SK-N-SH treated with all-trans-retinoic acid at 6 μM for 48 hours (cell line): ENCODE measurements at regions not wholly inside any gene's neighbourhood (a gene's known extent, or its start where the extent isn't known, plus 50 kb on each side); places are given as distances from the start of the nearest gene placed in this dataset.

Experiments used
- ATAC-seq: fragments of 200-7000 bp; cut with Tn5 transposase; 3 replicates; pipeline ENCODE4 v1.9.1; 2020; ENCODE audit warnings: mild to moderate bottlenecking, moderate library complexity
- ARNTL ChIP-seq: fragments of 450-650 bp; formaldehyde crosslinking; IDR thresholded peaks from 2 replicates; pipeline ENCODE4 v1.5.0; 2020; ENCODE audit warnings: low read depth, mild to moderate bottlenecking, moderate library complexity, borderline replicate concordance
- BACH2 ChIP-seq: fragments of 250-450 bp; sonication (Bioruptor Pico); IDR thresholded peaks from 2 replicates; pipeline ENCODE4 v1.9.0; 2021; ENCODE audit warnings: mild to moderate bottlenecking, borderline replicate concordance
- CSDC2 ChIP-seq: fragments of 250-450 bp; sonication (Bioruptor Pico); IDR thresholded peaks from 2 replicates; pipeline ENCODE4 v1.5.0; 2020; ENCODE audit warnings: mild to moderate bottlenecking, moderate library complexity
- ESRRG ChIP-seq: fragments of 250-450 bp; sonication (Bioruptor Pico); IDR thresholded peaks from 2 replicates; pipeline ENCODE4 v1.6.1; 2021; ENCODE audit warnings: mild to moderate bottlenecking
- GLIS3 ChIP-seq: fragments of 250-450 bp; sonication (Bioruptor Pico); IDR thresholded peaks from 2 replicates; pipeline ENCODE4 v1.5.0; 2020; ENCODE audit warnings: mild to moderate bottlenecking, moderate library complexity
- ISL1 ChIP-seq: fragments of 250-450 bp; sonication (Bioruptor Pico); IDR thresholded peaks from 2 replicates; pipeline ENCODE4 v2.1.2; 2022; ENCODE audit warnings: mild to moderate bottlenecking, moderate library complexity
- OSR1 ChIP-seq: fragments of 250-450 bp; sonication (Bioruptor Pico); IDR thresholded peaks from 2 replicates; pipeline ENCODE4 v1.8.0; 2022; ENCODE audit warnings: moderate library complexity, mild to moderate bottlenecking, inconsistent platforms
- PPARA ChIP-seq: fragments of 250-450 bp; sonication (Bioruptor Pico); IDR thresholded peaks from 2 replicates; pipeline ENCODE4 v1.5.0; 2020; ENCODE audit warnings: mild to moderate bottlenecking, borderline replicate concordance
- RARB ChIP-seq: fragments of 250-450 bp; sonication (Bioruptor Pico); IDR thresholded peaks from 2 replicates; pipeline ENCODE4 v1.8.0; 2021; ENCODE audit warnings: mild to moderate bottlenecking, moderate library complexity
- SNAI2 ChIP-seq: fragments of 250-450 bp; sonication (Bioruptor Pico); IDR thresholded peaks from 2 replicates; pipeline ENCODE4 v1.5.0; 2020; ENCODE audit warnings: mild to moderate bottlenecking, moderate library complexity
- TCF4 ChIP-seq: fragments of 250-450 bp; sonication (Bioruptor Pico); IDR thresholded peaks from 2 replicates; pipeline ENCODE4 v1.8.0; 2021; ENCODE audit warnings: mild to moderate bottlenecking, moderate library complexity, borderline replicate concordance
- TOX ChIP-seq: fragments of 250-450 bp; sonication (Bioruptor Pico); IDR thresholded peaks from 2 replicates; pipeline ENCODE4 v1.8.0; 2021; ENCODE audit warnings: mild to moderate bottlenecking, moderate library complexity, borderline replicate concordance
- ZC3H10 ChIP-seq: fragments of 250-450 bp; sonication (Bioruptor Pico); IDR thresholded peaks from 2 replicates; pipeline ENCODE4 v1.5.1; 2021; ENCODE audit warnings: mild to moderate bottlenecking, moderate library complexity
- ZFP3 ChIP-seq: fragments of 250-450 bp; sonication (Bioruptor Pico); IDR thresholded peaks from 2 replicates; pipeline ENCODE4 v1.5.0; 2020; ENCODE audit warnings: mild to moderate bottlenecking, moderate library complexity
- ZFP30 ChIP-seq: fragments of 450-650 bp; formaldehyde crosslinking; IDR thresholded peaks from 2 replicates; pipeline ENCODE4 v1.5.0; 2022; ENCODE audit warnings: mild to moderate bottlenecking, moderate library complexity
- ZNF565 ChIP-seq: fragments of 450-650 bp; formaldehyde crosslinking; conservative IDR thresholded peaks from 2 replicates; pipeline ENCODE4 v1.5.0; 2020; ENCODE audit warnings: low read depth, mild to moderate bottlenecking, moderate library complexity
- ZNF70 ChIP-seq: fragments of 450-650 bp; formaldehyde crosslinking; IDR thresholded peaks from 2 replicates; pipeline ENCODE4 v1.5.0; 2020; ENCODE audit warnings: mild to moderate bottlenecking, moderate library complexity
- ZNF8 ChIP-seq: fragments of 450-650 bp; formaldehyde crosslinking; IDR thresholded peaks from 2 replicates; pipeline ENCODE4 v1.5.0; 2020; ENCODE audit warnings: mild to moderate bottlenecking, moderate library complexity
- TF ChIP-seq, protein P1 (sequence below): fragments of 250-450 bp; sonication (Bioruptor Pico); IDR thresholded peaks from 2 replicates; pipeline ENCODE4 v1.5.0; 2020; ENCODE audit warnings: mild to moderate bottlenecking, moderate library complexity
- TF ChIP-seq, protein P2 (sequence below): fragments of 250-450 bp; sonication (Bioruptor Pico); IDR thresholded peaks from 2 replicates; pipeline ENCODE4 v1.8.0; 2021; ENCODE audit warnings: low read depth, mild to moderate bottlenecking, moderate library complexity, borderline replicate concordance
- TF ChIP-seq, protein P3 (sequence below): fragments of 250-450 bp; sonication (Bioruptor Pico); IDR thresholded peaks from 2 replicates; pipeline ENCODE4 v1.5.1; 2020; ENCODE audit warnings: low read depth, mild to moderate bottlenecking, moderate library complexity
- TF ChIP-seq, protein P4 (sequence below): fragments of 250-450 bp; sonication (Bioruptor Pico); IDR thresholded peaks from 2 replicates; pipeline ENCODE4 v1.8.0; 2020; ENCODE audit warnings: mild to moderate bottlenecking, moderate library complexity, borderline replicate concordance

DNA sequence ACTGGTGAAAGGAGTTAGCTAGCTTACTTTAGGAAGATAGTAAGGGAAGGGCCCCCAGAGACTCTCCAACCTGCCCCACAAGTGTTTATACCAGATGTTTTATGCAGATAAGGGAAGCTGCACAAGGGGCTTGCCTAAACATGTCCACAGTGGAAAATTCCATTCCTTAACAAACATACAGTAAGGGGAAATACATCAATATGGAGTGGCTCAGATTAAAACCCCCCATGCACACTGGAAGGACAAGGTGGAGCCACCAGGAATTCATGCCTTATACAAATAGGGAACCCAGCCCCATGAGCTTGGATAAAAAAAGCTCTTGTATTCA, 106.3 kb upstream of the GPBP1 start (continued):
- no peak for TF ChIP-seq ZNF8 (CRISPR knock-in tag)

DNA sequence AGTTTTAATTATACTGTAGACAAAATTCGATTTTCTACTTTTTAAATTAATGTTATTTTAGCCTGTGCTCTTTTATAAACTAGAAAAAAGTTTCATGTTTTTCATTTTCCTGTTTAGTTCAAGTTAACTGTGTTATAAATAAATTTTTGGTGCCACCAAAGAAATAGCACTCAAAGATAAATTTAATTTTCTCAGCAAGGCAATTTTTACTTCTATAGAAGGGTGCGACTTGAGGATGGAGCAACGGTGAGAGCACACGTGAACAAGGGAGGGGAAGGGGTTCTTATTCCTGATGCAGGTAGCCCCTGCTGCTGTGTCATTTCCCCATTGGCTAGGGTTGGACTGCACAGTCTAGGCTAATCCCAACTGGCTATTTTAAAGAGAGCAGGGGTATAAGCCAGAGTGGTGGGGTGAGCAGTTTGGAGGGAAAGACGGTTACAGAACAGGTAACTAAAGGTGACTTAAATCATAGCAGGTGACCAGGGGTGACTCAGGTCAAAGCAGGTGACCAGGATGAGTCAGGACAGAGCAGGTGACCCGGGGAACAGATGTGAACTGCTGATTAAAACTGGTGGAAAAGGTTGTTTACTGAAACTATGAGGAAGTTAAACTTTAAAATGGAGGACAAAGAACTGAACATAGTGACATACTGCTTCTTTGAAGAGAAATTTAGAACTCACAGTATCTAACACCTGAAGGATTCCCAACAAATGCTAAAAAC, 104.6 kb upstream of the GPBP1 start:
- no peak for TF ChIP-seq ZFP3
- no peak for TF ChIP-seq ARNTL (CRISPR knock-in tag)
- no peak for TF ChIP-seq ZNF8 (CRISPR knock-in tag)
- no peak for TF ChIP-seq ZNF70 (CRISPR knock-in tag)
- TF ChIP-seq, protein P1, sequence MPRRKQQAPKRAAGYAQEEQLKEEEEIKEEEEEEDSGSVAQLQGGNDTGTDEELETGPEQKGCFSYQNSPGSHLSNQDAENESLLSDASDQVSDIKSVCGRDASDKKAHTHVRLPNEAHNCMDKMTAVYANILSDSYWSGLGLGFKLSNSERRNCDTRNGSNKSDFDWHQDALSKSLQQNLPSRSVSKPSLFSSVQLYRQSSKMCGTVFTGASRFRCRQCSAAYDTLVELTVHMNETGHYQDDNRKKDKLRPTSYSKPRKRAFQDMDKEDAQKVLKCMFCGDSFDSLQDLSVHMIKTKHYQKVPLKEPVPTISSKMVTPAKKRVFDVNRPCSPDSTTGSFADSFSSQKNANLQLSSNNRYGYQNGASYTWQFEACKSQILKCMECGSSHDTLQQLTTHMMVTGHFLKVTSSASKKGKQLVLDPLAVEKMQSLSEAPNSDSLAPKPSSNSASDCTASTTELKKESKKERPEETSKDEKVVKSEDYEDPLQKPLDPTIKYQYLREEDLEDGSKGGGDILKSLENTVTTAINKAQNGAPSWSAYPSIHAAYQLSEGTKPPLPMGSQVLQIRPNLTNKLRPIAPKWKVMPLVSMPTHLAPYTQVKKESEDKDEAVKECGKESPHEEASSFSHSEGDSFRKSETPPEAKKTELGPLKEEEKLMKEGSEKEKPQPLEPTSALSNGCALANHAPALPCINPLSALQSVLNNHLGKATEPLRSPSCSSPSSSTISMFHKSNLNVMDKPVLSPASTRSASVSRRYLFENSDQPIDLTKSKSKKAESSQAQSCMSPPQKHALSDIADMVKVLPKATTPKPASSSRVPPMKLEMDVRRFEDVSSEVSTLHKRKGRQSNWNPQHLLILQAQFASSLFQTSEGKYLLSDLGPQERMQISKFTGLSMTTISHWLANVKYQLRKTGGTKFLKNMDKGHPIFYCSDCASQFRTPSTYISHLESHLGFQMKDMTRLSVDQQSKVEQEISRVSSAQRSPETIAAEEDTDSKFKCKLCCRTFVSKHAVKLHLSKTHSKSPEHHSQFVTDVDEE (CRISPR knock-in tag): no peak
- no peak for TF ChIP-seq ESRRG (CRISPR knock-in tag)
- TF ChIP-seq BACH2: no peak
- TF ChIP-seq, protein P2, sequence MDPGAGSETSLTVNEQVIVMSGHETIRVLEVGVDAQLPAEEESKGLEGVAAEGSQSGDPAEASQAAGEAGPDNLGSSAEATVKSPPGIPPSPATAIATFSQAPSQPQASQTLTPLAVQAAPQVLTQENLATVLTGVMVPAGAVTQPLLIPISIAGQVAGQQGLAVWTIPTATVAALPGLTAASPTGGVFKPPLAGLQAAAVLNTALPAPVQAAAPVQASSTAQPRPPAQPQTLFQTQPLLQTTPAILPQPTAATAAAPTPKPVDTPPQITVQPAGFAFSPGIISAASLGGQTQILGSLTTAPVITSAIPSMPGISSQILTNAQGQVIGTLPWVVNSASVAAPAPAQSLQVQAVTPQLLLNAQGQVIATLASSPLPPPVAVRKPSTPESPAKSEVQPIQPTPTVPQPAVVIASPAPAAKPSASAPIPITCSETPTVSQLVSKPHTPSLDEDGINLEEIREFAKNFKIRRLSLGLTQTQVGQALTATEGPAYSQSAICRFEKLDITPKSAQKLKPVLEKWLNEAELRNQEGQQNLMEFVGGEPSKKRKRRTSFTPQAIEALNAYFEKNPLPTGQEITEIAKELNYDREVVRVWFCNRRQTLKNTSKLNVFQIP: no peak
- TF ChIP-seq, protein P3, sequence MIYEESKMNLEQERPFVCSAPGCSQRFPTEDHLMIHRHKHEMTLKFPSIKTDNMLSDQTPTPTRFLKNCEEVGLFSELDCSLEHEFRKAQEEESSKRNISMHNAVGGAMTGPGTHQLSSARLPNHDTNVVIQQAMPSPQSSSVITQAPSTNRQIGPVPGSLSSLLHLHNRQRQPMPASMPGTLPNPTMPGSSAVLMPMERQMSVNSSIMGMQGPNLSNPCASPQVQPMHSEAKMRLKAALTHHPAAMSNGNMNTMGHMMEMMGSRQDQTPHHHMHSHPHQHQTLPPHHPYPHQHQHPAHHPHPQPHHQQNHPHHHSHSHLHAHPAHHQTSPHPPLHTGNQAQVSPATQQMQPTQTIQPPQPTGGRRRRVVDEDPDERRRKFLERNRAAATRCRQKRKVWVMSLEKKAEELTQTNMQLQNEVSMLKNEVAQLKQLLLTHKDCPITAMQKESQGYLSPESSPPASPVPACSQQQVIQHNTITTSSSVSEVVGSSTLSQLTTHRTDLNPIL (CRISPR knock-in tag): no peak
- no peak for TF ChIP-seq ISL1 (CRISPR knock-in tag)
- no peak for TF ChIP-seq RARB
- no peak for TF ChIP-seq CSDC2 (CRISPR knock-in tag)
- TF ChIP-seq GLIS3: no peak
- no peak for TF ChIP-seq SNAI2 (CRISPR knock-in tag)
- TF ChIP-seq TOX (CRISPR knock-in tag): no peak
- TF ChIP-seq TCF4 (CRISPR knock-in tag): no peak
- TF ChIP-seq ZC3H10: no peak
- TF ChIP-seq ZFP30 (CRISPR knock-in tag): no peak
- TF ChIP-seq, protein P4, sequence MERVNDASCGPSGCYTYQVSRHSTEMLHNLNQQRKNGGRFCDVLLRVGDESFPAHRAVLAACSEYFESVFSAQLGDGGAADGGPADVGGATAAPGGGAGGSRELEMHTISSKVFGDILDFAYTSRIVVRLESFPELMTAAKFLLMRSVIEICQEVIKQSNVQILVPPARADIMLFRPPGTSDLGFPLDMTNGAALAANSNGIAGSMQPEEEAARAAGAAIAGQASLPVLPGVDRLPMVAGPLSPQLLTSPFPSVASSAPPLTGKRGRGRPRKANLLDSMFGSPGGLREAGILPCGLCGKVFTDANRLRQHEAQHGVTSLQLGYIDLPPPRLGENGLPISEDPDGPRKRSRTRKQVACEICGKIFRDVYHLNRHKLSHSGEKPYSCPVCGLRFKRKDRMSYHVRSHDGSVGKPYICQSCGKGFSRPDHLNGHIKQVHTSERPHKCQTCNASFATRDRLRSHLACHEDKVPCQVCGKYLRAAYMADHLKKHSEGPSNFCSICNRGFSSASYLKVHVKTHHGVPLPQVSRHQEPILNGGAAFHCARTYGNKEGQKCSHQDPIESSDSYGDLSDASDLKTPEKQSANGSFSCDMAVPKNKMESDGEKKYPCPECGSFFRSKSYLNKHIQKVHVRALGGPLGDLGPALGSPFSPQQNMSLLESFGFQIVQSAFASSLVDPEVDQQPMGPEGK (CRISPR knock-in tag): no peak
- no peak for TF ChIP-seq OSR1 (CRISPR knock-in tag)
- ATAC-seq: no peak

DNA sequence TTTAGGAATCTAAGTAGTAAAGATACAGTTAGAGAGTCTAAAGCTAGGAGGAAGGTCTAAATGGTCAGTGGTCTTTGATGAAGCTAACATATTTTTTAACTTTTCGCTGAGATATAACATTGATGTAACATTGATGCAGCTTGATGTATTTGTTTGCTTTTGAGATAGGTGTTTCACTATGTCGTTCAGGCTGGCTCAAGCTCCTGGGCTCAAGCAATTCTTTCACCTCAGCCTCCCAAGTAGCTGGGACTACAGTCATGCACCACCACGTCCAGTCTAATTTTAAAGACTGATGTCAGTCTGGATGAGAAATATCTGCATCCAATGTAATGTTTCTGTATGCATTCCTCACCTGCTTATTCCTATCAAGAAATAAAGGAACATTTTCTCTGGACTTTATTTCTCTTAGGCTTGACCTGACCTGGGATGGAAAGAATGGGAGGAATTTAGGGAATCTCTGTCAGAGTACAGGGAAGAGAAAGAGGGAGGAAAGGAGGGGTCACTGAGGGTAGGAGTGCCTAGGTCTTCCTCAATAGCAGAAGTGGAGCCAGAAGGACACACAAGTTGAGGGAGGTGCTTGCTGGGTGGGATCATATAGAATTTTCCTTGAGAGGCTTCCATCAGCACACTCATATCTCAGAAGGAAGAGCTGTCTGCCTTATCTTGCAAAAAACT, 101.5 kb upstream of the GPBP1 start:
- no peak for ATAC-seq
- TF ChIP-seq RARB (no peak), ISL1 (CRISPR knock-in tag) (no peak), ZFP3 (no peak), ZC3H10 (no peak), PPARA (CRISPR knock-in tag) (no peak), CSDC2 (CRISPR knock-in tag) (no peak), ZNF8 (CRISPR knock-in tag) (no peak), ZNF565 (CRISPR knock-in tag) (no peak), ARNTL (CRISPR knock-in tag) (no peak), ZNF70 (CRISPR knock-in tag) (no peak), GLIS3 (no peak), SNAI2 (CRISPR knock-in tag) (no peak), TCF4 (CRISPR knock-in tag) (no peak), BACH2 (no peak)
- TF ChIP-seq, protein P1 (CRISPR knock-in tag): no peak
- TF ChIP-seq, protein P3 (CRISPR knock-in tag): no peak
- TF ChIP-seq, protein P4 (CRISPR knock-in tag): no peak
